Ammon's horn (tissue), 1 donor: ENCODE measurements at regions not wholly inside any gene's neighbourhood (a gene's known extent, or its start where the extent isn't known, plus 50 kb on each side); places are given as distances from the start of the nearest gene placed in this dataset.
A peak's percentile ranks its signal among the peaks of the same experiment; 100 is the strongest.
"Not testable (repeated sequence)": the region's sequence is repeated elsewhere in the genome, so short reads cannot be mapped to it uniquely, and the experiment has no call there.

Experiments
- DNase-seq: peaks from one replicate; pipeline ENCODE4 v3.0.0-alpha.2; 2016; ENCODE audit warnings: low spot score

DNA sequence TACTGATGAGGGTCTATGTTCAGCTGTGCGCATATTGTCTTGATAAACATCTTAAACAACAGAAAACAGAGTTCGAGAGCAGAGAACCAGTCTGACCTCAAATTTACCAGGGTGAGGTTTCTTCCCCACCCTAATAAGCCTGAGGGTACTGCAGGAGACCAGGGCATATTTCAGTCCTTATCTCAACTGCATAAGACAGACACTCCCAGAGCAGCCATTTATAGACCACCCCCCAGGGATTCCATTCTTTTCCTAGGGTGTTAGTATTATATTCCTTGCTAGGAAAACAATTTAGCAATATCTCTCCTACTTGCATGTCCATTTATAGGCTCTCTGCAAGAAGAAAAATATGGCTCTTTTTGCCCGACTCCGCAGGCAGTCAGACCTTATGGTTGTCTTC, 89.5 kb upstream of the POMZP3 start:
- DNase-seq, result not testable (repeated sequence)

DNA sequence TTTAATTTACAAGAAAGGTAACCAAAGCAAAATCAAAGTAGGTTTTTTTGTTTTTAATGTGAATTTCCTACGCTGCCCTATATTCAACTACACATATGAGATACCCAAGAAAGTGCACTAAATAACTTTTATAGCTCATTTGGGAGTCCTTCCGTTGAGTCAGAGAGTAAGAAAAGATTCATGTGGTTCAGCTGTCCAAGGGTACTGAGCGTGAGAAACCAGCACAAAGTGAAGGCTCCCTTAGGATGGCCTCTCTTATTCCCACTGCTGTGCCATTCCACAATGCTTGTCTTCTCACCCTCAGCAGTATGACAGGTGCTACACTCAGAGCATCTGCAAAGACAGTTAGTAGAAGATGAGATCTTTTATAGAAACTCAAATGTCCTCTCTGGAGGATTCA, 85.8 kb upstream of the POMZP3 start:
- DNase-seq, result not testable (repeated sequence)

DNA sequence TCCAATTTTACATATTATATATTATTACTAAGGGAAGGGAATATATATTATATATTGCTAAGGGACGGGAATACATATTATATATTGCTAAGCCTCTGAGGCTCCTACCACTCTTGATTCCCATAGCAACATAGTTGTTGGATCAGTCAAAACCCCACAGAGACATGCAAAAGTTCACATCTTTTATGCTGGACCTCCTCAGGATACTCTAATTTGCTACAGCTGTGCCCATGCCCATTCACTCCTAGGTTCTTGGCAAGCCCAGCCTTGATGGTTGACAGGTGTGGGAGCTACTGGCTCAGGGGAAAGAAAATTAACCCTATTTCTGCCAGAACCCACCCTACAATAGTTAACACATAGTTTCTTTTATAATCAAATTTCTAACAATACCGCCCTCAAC, 84.6 kb upstream of the POMZP3 start:
- DNase-seq, result not testable (repeated sequence)

DNA sequence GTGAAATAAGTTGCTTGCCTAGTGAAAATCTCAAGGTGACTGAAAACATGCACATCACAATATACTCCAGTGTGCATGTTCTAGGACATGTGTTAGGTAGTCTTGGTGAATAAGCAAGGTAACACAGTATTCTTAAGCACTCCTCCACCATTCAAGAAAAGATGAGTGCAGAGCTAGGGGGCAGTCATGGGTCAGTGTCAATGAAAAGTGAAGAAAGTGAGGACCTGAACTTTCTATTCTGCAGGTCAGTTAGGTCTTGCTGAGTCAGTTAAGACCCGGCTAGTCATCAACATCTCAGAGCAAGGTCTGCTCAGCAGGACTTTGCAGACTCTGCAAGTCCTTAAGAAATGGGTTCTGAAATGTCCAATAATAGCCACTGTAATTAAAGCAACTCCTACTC, 82.6 kb upstream of the POMZP3 start:
- not testable (repeated sequence) for DNase-seq

DNA sequence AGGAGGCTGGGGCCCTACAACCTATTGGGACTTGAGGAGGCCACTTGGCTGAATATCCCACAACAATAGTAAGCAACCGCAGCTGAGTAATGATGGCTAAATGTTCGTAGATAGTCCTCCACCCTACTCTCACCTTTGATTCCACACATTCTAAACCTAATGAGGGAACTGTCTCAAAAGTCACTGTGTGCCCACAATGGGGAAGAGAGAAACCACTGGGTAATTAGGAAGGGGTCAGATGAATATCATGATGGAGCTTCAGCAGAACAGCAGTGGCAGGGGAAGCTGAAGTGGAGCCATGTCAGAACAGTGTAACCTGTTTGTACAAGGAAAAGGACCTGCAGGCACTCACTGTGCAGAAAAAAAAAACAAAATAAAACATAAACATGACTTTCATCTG, 81.4 kb upstream of the POMZP3 start:
- not testable (repeated sequence) for DNase-seq

DNA sequence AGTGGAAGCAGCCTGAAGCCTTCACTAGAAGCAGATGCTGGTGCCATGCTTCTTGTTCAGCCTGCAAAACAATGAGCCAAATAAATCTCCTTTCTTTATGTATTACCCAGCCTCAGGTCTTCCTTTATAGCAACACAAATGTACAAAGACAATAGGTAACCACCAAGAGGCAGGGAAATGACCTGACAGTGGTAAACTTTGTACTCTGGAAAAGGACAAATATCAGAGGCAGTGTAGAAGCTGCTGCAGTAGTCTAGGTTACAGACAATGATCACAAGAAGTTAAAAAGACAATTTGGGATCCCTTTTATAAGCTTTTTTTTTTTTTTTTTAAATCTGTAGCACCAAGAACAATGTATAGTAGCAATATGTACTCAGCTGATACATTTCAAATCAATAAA, 76.7 kb upstream of the POMZP3 start:
- not testable (repeated sequence) for DNase-seq

DNA sequence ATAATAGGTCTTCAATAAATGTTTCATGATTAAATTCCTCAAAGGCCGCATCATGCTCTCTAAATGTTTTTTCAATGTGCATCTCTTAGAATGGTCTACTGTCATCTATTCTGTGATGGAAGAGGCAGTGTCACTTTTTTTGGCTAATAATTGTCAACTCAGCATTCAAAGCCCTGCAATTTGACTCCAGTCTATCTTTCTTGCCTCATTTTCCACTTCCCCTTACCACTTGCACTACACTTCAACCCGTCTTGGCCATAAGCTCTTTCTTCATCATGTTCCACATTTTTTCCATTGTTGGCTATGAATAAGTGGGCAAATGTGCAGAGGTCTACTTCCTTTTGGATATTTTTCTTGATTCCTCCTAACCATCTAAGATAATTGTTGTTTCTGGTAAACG, 59.2 kb upstream of the POMZP3 start:
- DNase-seq, result not testable (repeated sequence)

DNA sequence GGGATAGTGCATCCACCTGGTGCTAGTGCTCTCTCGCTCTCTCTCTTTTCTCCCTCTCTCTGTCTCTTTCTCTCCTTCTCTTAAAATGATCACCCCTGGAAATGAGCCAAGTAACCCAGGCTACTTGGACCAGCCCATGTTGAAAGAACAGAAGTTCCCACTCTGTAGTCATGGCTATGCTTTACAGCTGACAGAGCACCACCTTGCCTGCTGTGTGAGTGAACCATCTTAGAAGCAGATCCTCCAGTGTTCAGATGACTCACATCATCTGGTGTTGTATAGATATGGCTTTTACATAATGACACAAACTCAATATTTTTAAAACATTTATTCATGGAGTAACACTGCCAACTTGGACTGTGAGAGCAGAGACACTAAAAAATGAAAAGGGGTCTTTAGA, 57.7 kb upstream of the POMZP3 start:
- not testable (repeated sequence) for DNase-seq

DNA sequence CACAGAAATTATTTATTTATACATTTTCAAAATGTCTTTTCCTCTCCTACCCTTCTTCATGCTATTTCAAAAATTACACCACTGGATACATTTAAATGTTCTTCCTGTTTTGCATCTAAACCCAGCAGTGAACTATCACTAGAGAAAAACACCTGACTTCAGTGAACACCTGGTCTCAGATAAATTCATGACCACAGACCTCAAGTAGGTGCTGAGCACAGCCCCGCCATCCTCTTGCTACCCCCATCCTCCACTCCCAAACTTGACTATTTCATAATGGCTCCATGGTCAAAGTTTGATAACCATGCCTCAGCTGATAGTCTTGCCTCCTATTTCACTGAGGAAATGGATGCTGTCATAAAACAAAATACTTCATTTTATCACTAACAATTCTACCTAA, 56.6 kb upstream of the POMZP3 start:
- not testable (repeated sequence) for DNase-seq

DNA sequence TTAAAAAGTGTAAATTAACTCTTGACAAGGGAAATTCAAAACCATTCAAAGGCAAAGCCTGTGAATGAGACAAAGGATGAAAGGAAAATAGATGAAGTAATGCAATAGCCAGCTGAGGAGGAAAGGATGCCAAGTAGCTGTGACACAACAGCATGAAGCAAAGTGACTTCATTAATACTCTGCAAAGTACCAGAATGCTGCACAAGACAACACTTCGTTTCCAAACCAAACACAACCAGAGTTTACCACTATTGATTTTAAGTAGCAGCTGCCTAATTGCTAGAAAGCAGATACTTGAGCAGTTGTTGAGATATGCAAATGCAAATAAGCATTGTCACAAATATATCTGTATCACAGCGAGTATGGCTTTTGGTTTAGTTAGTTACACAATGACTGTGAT, 54.7 kb upstream of the POMZP3 start:
- peak; percentile 22 for DNase-seq

DNA sequence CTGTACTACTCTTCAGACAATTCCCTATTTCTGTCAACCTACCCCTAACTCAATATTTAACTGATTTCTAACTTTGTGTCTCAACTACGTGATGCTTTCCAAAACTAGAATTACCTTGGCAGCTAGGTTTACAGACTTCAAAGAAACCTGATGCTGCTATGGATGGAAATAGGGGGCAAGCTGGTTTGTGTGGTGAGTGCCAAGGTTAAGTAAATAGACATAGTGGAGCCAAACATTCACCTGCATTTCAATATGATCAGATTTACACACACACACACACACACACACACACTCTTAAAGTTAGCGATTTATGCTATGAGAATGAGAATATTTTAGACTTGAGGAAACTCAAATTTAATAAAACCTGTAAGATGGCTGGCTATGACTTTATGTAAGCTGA, 52.1 kb upstream of the POMZP3 start:
- not testable (repeated sequence) for DNase-seq

DNA sequence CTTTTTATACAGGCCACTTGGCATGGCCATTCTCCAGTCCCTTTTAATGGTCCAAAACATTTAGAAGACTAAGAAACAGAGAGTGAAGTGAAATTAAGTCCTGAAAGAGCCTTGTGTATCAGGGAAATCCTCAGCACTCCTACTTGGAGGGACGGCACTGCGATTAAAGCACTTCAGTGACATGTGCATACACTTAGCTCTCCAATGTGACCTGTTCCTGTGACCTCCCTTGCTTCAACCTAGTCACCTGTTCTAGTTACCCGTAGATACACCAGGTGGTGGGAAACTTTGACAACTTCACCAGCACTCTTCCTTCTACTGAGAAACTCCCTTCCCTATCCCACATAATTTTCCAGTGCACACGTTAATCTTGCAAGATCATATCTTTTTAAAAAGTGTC, 51.4 kb upstream of the POMZP3 start:
- DNase-seq, result not testable (repeated sequence)

DNA sequence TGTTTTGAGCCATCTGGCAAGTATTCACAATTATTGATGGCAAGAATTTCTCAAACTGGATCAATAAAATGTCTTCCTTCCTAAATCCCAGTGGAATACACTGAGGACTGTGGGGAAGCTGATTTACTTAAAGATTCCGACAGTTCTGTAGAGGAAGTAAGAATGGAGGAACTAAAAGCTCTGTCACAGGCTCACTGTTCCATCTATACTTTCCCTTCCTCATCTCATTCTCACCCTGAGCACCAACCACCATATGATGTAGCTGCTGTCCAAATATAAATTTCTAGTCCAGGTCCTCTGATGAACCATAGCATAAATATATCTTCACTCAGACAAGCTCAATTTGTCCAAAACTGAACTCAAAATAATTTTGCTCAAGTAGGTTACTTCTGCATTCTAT, 49.8 kb upstream of the POMZP3 start:
- not testable (repeated sequence) for DNase-seq
